GM12865 (cell line): ENCODE measurements at regions not wholly inside any gene's neighbourhood (a gene's known extent, or its start where the extent isn't known, plus 50 kb on each side); places are given as distances from the start of the nearest gene placed in this dataset.
A peak's percentile ranks its signal among the peaks of the same experiment; 100 is the strongest.

ENCODE experiments used
- DNase-seq: peaks from one replicate; pipeline ENCODE4 v3.0.0; 2010; ENCODE audit warnings: low read depth
- H3K4me3 ChIP-seq: 2 replicates; pipeline ENCODE4 v1.5.1; 2011; ENCODE audit warnings: mild to moderate bottlenecking, low read depth, low read length, control low read depth
- CTCF ChIP-seq: IDR thresholded peaks from 2 replicates; pipeline ENCODE4 v1.5.1; 2011; ENCODE audit warnings: low read length, control low read depth, low read depth, inconsistent platforms; ENCODE audit not compliant: insufficient read depth; ENCODE audit errors: missing control alignments

GRCh38 chr2:219829667-219830352, 202.4 kb downstream of the SLC4A3 start:
- DNase-seq, result no peak
- H3K4me3 ChIP-seq, result no peak overlapping the region
- TF ChIP-seq CTCF, result no peak

- no peak for TF ChIP-seq CTCF
- DNase-seq, result no peak
- no peak overlapping the region for H3K4me3 ChIP-seq
Measured at GRCh38 chr2:219830353-219830738, 202.9 kb downstream of the SLC4A3 start.

DNA sequence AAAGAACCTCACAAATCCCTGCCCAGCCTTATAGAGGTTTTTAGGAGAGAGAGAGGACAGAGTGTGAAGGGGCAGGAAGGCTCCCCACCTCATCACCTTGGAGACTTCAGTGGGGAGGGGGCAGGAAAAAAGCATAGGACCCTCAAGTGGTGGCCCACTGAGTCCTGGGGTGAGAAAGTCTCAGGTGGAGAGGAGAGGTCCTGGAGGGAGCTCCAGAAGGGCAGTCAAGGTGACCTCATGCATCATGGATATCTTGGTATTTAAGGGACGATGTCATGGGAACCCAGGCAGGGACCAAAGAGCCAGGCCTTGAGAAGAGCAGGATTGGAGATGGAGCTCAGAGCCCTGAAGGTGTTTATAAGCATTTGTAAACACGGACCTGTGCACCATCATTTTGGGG, 204.5 kb downstream of the SLC4A3 start:
- DNase-seq, result no peak
- no peak for TF ChIP-seq CTCF
- H3K4me3 ChIP-seq, result no peak overlapping the region

DNA sequence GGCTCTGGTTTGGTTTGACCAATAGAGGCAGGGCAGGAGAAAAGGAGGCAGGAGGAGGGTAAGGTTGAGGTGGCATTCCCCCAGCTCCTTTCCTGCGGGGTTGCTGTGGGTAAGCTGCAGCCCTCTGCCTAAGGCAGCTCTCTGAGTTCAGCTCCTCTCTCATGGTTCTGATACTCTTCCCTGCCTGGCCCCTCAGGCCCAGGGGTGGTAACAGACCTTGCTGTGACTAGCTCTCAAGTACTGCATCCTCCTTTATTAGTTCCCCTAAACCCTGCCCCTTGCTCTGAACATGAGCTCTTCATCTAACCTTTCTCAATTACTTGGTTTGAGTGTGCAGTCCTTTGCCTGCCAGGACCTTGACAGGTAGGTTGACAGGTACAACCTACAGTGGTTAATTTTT, 205.5 kb downstream of the SLC4A3 start:
- no peak overlapping the region for H3K4me3 ChIP-seq
- no peak for DNase-seq
- TF ChIP-seq CTCF, result no peak

- TF ChIP-seq CTCF, result no peak
- H3K4me3 ChIP-seq, result no peak overlapping the region
- DNase-seq, result no peak
Measured at GRCh38 chr2:219835493-219835892, 208.1 kb downstream of the SLC4A3 start.

- TF ChIP-seq CTCF, result peak; percentile 25
- H3K4me3 ChIP-seq, result no peak overlapping the region
- DNase-seq, result peak; percentile 22
Measured at GRCh38 chr2:219836647-219837177, 209.3 kb downstream of the SLC4A3 start.
